ENCODE measurements at regions not wholly inside any gene's neighbourhood (a gene's known extent, or its start where the extent isn't known, plus 50 kb on each side); places are given as distances from the start of the nearest gene placed in this dataset.

- no peak for DNase-seq
Measured at GRCh38 chr5:161960314-161960713, 107.3 kb upstream of the GABRG2 start.

- peak; percentile 5 for DNase-seq
Measured at GRCh38 chr5:161966564-161966963, 101.0 kb upstream of the GABRG2 start.

GRCh38 chr5:161975350-161975749, 92.2 kb upstream of the GABRG2 start:
- DNase-seq = no peak

- DNase-seq = no peak
Measured at GRCh38 chr5:161988077-161988476, 79.5 kb upstream of the GABRG2 start.
